ENCODE measurements at regions not wholly inside any gene's neighbourhood (a gene's known extent, or its start where the extent isn't known, plus 50 kb on each side); places are given as distances from the start of the nearest gene placed in this dataset.

DNA sequence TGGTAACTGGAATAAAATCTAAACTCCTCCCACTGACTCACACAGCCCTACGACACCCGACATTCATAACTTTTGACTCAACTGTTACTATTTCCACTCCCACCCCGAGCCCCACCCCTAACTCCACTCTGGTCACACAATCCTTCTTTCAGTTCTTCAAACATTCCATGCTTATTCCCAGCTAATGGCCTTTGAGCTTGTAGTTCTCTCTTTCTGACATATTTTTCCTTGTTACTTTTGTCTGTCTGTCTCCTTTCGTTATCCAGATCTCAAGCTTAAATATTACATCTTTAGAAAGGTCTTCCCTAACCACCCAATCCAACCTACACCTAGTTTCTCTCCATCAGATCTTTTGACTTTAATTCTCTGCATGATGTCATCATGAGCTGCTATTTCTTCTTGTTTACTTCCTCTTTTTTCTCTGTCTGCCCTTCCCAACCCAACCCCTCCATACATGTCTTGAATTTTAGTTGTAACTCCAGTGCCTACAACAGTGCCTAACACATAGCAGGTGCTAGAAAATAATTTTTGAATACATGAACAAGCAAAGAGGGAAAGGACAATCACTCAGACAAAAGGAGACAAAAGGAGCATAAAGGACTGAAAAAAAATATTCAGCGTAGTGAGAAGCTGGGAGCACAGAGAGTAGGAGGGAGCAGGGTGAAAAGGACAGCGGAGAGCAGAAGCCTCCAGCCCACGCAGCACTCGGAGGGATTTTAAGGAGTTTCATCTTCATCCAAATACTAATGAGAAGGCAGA is 65.2 kb upstream of the SMIM36 start:
- TF ChIP-seq POLR2A (IDR thresholded peaks at IDR 0.05; ENCODE audit: low read depth, low read length): no peak
- TF ChIP-seq EZH2 (IDR thresholded peaks at IDR 0.05; ENCODE audit: borderline replicate concordance, low read depth, low read length, severe bottlenecking): no peak
- TF ChIP-seq, protein P1, sequence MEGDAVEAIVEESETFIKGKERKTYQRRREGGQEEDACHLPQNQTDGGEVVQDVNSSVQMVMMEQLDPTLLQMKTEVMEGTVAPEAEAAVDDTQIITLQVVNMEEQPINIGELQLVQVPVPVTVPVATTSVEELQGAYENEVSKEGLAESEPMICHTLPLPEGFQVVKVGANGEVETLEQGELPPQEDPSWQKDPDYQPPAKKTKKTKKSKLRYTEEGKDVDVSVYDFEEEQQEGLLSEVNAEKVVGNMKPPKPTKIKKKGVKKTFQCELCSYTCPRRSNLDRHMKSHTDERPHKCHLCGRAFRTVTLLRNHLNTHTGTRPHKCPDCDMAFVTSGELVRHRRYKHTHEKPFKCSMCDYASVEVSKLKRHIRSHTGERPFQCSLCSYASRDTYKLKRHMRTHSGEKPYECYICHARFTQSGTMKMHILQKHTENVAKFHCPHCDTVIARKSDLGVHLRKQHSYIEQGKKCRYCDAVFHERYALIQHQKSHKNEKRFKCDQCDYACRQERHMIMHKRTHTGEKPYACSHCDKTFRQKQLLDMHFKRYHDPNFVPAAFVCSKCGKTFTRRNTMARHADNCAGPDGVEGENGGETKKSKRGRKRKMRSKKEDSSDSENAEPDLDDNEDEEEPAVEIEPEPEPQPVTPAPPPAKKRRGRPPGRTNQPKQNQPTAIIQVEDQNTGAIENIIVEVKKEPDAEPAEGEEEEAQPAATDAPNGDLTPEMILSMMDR (IDR thresholded peaks at IDR 0.05; ENCODE audit: extremely low read depth in 1 of 2, insufficient read depth in 1 of 2, low read depth in 1 of 2, low read length in 2 of 2): no peak
- TF ChIP-seq, protein P2, sequence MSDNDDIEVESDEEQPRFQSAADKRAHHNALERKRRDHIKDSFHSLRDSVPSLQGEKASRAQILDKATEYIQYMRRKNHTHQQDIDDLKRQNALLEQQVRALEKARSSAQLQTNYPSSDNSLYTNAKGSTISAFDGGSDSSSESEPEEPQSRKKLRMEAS (IDR thresholded peaks at IDR 0.05; ENCODE audit: insufficient read depth, insufficient read length): no peak
- TF ChIP-seq POLR2AphosphoS5 (IDR thresholded peaks at IDR 0.05; ENCODE audit: insufficient read depth, low read depth, low read length): no peak
- TF ChIP-seq MYC (IDR thresholded peaks at IDR 0.05; ENCODE audit: low read depth, low read length): no peak
- no peak for TF ChIP-seq JUN (IDR thresholded peaks at IDR 0.05; ENCODE audit: borderline replicate concordance, insufficient read depth, insufficient read length, low read depth)
- TF ChIP-seq GATA2 (IDR thresholded peaks at IDR 0.05; ENCODE audit: insufficient read depth, insufficient read length, low read depth, low read length): no peak
